ENCODE measurements at regions not wholly inside any gene's neighbourhood (a gene's known extent, or its start where the extent isn't known, plus 50 kb on each side); places are given as distances from the start of the nearest gene placed in this dataset.

- no peak for DNase-seq (ENCODE audit: low read depth)
Measured at GRCh38 chr11:116122697-116123472, 618.7 kb upstream of the CADM1 start.

GRCh38 chr11:116119158-116119557 lies 614.9 kb upstream of the CADM1 start:
- DNase-seq (ENCODE audit: low read depth): no peak

- no peak for DNase-seq (ENCODE audit: low read depth)
Measured at GRCh38 chr11:116118138-116118470, 613.9 kb upstream of the CADM1 start.

GRCh38 chr11:116117331-116118137 lies 613.3 kb upstream of the CADM1 start:
- no peak for DNase-seq (ENCODE audit: low read depth)

GRCh38 chr11:116115801-116116200 lies 611.6 kb upstream of the CADM1 start:
- no peak for DNase-seq (ENCODE audit: low read depth)

- DNase-seq (ENCODE audit: low read depth): no peak
Measured at GRCh38 chr11:116114198-116114651, 610.0 kb upstream of the CADM1 start.

GRCh38 chr11:116112087-116112935 lies 608.1 kb upstream of the CADM1 start:
- DNase-seq (ENCODE audit: low read depth): no peak

- DNase-seq (ENCODE audit: low read depth): no peak
Measured at GRCh38 chr11:116111546-116111945, 607.3 kb upstream of the CADM1 start.

GRCh38 chr11:116110802-116111201 lies 606.6 kb upstream of the CADM1 start:
- no peak for DNase-seq (ENCODE audit: low read depth)

GRCh38 chr11:116110356-116110755 lies 606.1 kb upstream of the CADM1 start:
- DNase-seq (ENCODE audit: low read depth): no peak

GRCh38 chr11:116109228-116109627 lies 605.0 kb upstream of the CADM1 start:
- DNase-seq (ENCODE audit: low read depth): peak; percentile 74

GRCh38 chr11:116108161-116108560 lies 603.9 kb upstream of the CADM1 start:
- DNase-seq (ENCODE audit: low read depth): peak; percentile 2

GRCh38 chr11:116107229-116107628 lies 603.0 kb upstream of the CADM1 start:
- no peak for DNase-seq (ENCODE audit: low read depth)

GRCh38 chr11:116104498-116105174 lies 600.4 kb upstream of the CADM1 start:
- DNase-seq (ENCODE audit: low read depth): no peak

- no peak for DNase-seq (ENCODE audit: low read depth)
Measured at GRCh38 chr11:116101902-116102301, 597.7 kb upstream of the CADM1 start.

GRCh38 chr11:116100016-116100415 lies 595.8 kb upstream of the CADM1 start:
- no peak for DNase-seq (ENCODE audit: low read depth)

- no peak for DNase-seq (ENCODE audit: low read depth)
Measured at GRCh38 chr11:116099541-116099940, 595.3 kb upstream of the CADM1 start.

GRCh38 chr11:116096272-116096995 lies 592.2 kb upstream of the CADM1 start:
- no peak for DNase-seq (ENCODE audit: low read depth)

GRCh38 chr11:116093481-116094270 lies 589.5 kb upstream of the CADM1 start:
- no peak for DNase-seq (ENCODE audit: low read depth)

GRCh38 chr11:116093065-116093464 lies 588.9 kb upstream of the CADM1 start:
- no peak for DNase-seq (ENCODE audit: low read depth)

All from M059J (cell line).